Activated naive CD8-positive, alpha-beta T cell treated with anti-CD3 and anti-CD28 coated beads for 36 hours (primary cell): ENCODE measurements at regions not wholly inside any gene's neighbourhood (a gene's known extent, or its start where the extent isn't known, plus 50 kb on each side); places are given as distances from the start of the nearest gene placed in this dataset.
"Not testable (repeated sequence)": the region's sequence is repeated elsewhere in the genome, so short reads cannot be mapped to it uniquely, and the experiment has no call there.

Experiments used
- DNase-seq: peaks from one replicate; pipeline ENCODE4 v3.0.0; 2021
- H3K27ac Mint-ChIP-seq: one replicate; pipeline ENCODE4 v1.8.0; 2022; ENCODE audit warnings: mild to moderate bottlenecking, moderate library complexity, mixed read lengths
- H3K27me3 Mint-ChIP-seq: one replicate; pipeline ENCODE4 v1.8.0; 2022; ENCODE audit warnings: mild to moderate bottlenecking, mixed read lengths
- H3K36me3 Mint-ChIP-seq: one replicate; pipeline ENCODE4 v1.8.0; 2021; ENCODE audit warnings: mild to moderate bottlenecking, mixed read lengths
- H3K4me1 Mint-ChIP-seq: one replicate; pipeline ENCODE4 v1.8.0; 2021; ENCODE audit warnings: mixed read lengths
- H3K4me3 Mint-ChIP-seq: one replicate; pipeline ENCODE4 v1.8.0; 2022; ENCODE audit warnings: mild to moderate bottlenecking, moderate library complexity, mixed read lengths
- H3K9me3 Mint-ChIP-seq: one replicate; pipeline ENCODE4 v1.8.0; 2022; ENCODE audit warnings: mixed read lengths

DNA sequence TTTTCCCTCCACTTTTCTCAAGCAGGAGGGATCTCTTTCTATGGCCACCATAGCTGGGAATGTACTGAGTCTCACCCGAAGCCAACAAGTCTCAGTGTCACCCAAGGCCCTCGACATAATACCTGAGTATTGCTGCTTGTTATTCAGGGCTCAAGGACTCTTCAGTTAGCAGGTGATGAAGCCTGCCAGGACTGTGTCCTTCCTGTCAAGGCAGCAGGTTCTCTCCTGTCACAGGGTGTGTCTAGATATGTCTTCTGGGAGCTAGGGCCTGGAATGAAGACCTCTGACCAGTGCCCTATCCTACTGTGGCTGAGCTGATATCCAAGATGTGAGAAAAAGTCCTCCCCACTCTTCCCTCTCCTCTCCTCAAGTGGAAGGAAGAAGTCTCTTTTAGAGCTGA is 391.0 kb upstream of the DIPK2B start:
- Mint-ChIP-seq H3K27me3 (peaks cover 12% of the 10 kb centered on the region), H3K9me3 (no peaks in the 10 kb centered on the region), H3K27ac (no peak overlapping the region), H3K4me3 (no peak overlapping the region), H3K4me1 (no peaks in the 10 kb centered on the region), H3K36me3 (no peaks in the 10 kb centered on the region)
- DNase-seq: no peak

DNA sequence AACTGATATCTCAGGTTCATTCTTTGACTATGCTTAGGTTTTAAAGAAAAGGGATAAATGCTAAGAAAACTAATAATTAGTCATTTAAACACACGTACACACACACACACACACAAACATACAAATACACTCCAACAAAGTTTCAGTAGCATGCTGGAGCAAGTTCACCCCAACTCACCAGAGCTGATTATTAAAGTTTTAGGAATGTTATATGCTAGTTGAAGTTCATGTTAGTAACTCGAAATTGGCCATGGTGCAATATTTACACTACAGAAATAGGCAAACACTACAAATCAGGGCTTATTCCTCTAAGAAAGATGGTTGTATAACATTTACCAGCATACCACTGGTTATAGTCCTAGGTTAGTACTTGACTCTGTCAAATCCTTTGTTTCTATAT is 384.0 kb upstream of the DIPK2B start:
- no peaks in the 10 kb centered on the region for H3K27me3 Mint-ChIP-seq
- DNase-seq: no peak
- peaks cover 2% of the 10 kb centered on the region for H3K4me1 Mint-ChIP-seq
- no peaks in the 10 kb centered on the region for H3K36me3 Mint-ChIP-seq
- H3K27ac Mint-ChIP-seq: no peak overlapping the region
- no peak overlapping the region for H3K4me3 Mint-ChIP-seq
- peaks cover 8% of the 10 kb centered on the region for H3K9me3 Mint-ChIP-seq

DNA sequence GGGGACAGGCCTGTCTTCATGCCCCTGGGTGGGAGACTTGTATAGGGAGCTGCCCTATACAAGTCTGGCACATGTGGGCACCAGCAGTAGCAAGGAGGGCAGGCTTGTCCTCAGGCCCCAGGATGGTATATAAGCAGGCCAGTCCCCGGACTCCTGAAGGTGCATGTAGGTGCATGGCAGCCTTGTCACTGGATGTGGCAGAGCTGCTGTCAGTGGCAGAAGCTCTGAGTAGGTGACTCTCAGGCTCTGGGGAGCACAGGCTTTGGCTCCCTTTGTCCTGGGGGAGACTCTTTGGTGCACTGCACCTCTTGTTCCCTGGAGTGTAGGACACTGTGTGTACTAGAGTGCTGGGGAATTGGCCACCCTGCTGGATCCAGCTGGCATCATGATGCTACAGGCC is 376.7 kb upstream of the DIPK2B start:
- Mint-ChIP-seq H3K27me3 (no peaks in the 10 kb centered on the region), H3K4me3 (no peak overlapping the region), H3K9me3 (peaks cover 19% of the 10 kb centered on the region), H3K4me1 (no peaks in the 10 kb centered on the region), H3K27ac (no peak overlapping the region), H3K36me3 (no peaks in the 10 kb centered on the region)
- no peak for DNase-seq

DNA sequence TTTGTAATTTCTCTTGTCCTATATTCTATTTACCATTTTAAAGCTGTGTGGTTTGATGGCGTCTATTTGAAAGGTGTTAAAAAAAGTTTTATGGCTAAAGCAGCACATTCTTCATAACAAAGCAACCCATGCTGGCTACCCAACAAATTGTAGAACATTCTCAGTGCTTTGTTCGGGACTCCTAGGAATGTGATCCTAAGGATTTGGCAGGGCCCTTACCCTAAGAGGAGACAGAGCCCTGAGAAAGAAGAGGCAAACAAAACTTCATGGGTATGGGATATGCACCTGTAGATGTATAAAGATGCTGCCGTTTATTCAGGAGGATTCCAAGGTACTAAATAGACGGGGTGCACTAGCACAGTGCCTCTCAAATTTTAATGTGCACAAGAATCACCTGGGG is 370.8 kb upstream of the DIPK2B start:
- H3K27me3 Mint-ChIP-seq: no peaks in the 10 kb centered on the region
- H3K4me1 Mint-ChIP-seq: no peaks in the 10 kb centered on the region
- H3K27ac Mint-ChIP-seq: no peak overlapping the region
- DNase-seq: no peak
- H3K36me3 Mint-ChIP-seq: no peaks in the 10 kb centered on the region
- H3K9me3 Mint-ChIP-seq: no peaks in the 10 kb centered on the region
- H3K4me3 Mint-ChIP-seq: no peak overlapping the region

DNA sequence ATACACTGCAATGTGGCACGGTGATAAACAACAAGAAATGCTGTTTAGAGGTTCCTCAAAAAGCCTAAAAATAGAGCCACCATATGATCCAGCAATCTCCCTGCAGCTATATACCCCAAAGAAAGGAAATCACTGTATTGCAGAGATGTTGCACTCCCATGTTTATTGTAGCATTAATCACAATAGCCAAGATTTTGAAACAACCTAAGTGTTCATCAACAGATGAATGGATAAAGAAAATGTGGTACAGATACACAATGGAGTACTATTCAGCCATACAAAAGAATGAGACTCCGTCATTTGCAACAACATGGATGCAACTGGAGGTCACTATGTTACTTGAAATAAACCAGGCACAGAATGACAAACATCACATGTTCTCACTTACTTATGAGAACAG is 365.8 kb upstream of the DIPK2B start:
- Mint-ChIP-seq H3K4me1 (no peaks in the 10 kb centered on the region), H3K36me3 (no peaks in the 10 kb centered on the region)

DNA sequence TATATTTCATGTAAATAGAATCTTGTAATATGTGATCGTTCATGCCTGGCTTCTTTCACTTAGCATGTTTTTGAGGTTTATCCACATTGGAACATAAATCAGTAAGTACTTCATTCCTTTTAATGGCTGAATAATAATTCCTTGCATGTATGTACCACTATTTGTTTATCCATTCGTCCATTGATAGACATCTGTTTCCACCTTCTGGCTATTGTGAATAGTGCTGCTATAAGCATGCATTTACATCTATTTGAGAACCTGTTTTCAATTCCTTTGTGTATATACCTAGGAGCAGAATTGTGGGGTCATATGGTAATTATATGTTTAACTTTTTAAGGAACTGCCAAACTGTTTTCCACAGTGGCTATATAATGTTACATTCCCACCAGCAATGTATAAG is 356.7 kb upstream of the DIPK2B start:
- H3K27ac Mint-ChIP-seq: no peak overlapping the region
- H3K4me3 Mint-ChIP-seq: no peak overlapping the region
- no peaks in the 10 kb centered on the region for H3K27me3 Mint-ChIP-seq
- DNase-seq: no peak
- H3K36me3 Mint-ChIP-seq: no peaks in the 10 kb centered on the region
- H3K4me1 Mint-ChIP-seq: no peaks in the 10 kb centered on the region
- no peaks in the 10 kb centered on the region for H3K9me3 Mint-ChIP-seq

More for the DNA sequence above, 365.8 kb upstream of the DIPK2B start:
- Mint-ChIP-seq H3K4me3 (no peak overlapping the region), H3K27me3 (no peaks in the 10 kb centered on the region), H3K27ac (no peak overlapping the region), H3K9me3 (no peaks in the 10 kb centered on the region)
- DNase-seq: no peak

DNA sequence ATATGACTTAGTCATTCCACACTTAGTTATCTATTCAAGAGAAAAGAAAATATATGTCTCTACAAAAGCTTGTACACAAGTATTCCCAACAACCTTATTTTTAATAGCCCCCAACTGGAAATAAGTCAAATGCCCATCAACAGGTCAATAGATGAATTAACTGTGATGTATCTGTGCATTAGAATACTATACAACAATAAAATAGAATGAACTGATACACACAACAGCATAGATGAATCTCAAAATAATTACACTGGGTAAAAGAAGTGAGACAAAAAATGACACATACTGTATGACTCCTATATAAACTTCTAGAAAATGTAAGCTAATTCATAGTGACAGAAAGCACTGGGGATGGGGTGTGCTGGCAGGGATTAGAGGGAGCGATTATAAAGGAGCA is 354.1 kb upstream of the DIPK2B start:
- DNase-seq: no peak
- Mint-ChIP-seq H3K27ac (no peak overlapping the region), H3K27me3 (no peaks in the 10 kb centered on the region), H3K36me3 (no peaks in the 10 kb centered on the region), H3K4me3 (no peak overlapping the region), H3K9me3 (no peaks in the 10 kb centered on the region), H3K4me1 (no peaks in the 10 kb centered on the region)

DNA sequence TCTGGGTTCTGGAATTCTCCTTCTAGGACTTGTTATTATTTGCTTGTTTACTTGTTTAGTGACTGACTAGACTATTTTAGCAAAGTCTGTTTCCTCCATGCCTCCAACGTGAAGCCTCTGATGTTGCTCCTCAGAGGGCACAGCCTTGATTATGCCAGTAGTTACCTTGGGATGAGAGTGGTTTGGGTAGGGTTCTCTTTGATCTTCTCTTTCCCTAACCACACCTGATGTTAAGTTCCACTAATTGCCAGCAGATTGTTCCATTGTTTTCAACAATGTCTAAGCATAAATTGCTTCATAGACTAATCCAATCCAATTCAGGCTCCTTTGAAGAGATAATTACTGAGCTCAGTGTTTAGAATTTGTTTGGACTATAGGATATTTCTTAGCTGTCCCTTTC is 352.7 kb upstream of the DIPK2B start:
- H3K4me1 Mint-ChIP-seq: no peaks in the 10 kb centered on the region
- DNase-seq: no peak
- no peak overlapping the region for H3K27ac Mint-ChIP-seq
- H3K27me3 Mint-ChIP-seq: no peaks in the 10 kb centered on the region
- H3K9me3 Mint-ChIP-seq: no peaks in the 10 kb centered on the region
- no peaks in the 10 kb centered on the region for H3K36me3 Mint-ChIP-seq
- H3K4me3 Mint-ChIP-seq: no peak overlapping the region

DNA sequence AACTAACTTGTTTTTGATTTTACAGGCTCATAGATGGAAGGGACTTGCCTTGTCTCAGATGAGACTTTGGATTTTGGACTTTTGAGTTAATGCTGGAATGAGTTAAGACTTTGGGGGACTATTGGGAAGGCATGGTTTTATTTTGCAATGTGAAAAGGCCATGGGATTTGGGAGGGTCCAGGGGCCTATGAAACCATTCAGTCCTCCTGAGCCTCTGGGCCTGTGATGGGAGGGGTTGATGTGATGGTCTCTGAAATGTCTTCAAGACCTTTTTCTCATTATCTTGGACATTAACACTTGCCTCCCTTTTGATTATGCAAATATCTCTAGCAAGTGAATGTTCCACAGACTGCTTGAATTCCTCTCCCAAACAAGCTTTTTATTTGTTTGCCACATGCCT is 346.0 kb upstream of the DIPK2B start:
- H3K27ac Mint-ChIP-seq, H3K36me3 Mint-ChIP-seq, H3K27me3 Mint-ChIP-seq, DNase-seq, H3K9me3 Mint-ChIP-seq, H3K4me3 Mint-ChIP-seq, H3K4me1 Mint-ChIP-seq: not testable (repeated sequence)

DNA sequence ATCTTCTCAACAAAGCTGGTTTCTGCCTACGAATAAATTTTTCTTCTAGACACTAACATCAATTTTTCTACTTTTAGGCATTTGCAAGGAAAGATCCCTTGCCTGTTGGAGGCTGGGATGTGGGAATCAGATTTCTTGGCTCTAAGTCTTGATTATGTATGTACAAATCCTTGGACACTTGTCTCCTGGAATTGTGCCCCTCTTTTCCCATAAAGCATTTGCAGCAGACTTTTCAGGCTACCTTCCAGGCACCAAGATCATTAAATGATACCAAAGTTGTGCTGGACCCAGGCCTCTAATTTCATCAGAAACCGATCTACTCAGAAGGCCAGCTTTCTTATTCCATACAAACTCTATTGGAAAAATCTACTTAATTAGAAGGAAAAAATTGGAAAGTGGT is 339.5 kb upstream of the DIPK2B start:
- Mint-ChIP-seq H3K36me3 (peaks cover 2% of the 10 kb centered on the region), H3K9me3 (peaks cover 2% of the 10 kb centered on the region), H3K4me1 (no peaks in the 10 kb centered on the region), H3K4me3 (no peak overlapping the region), H3K27me3 (peaks cover 10% of the 10 kb centered on the region), H3K27ac (no peak overlapping the region)
- DNase-seq: no peak

DNA sequence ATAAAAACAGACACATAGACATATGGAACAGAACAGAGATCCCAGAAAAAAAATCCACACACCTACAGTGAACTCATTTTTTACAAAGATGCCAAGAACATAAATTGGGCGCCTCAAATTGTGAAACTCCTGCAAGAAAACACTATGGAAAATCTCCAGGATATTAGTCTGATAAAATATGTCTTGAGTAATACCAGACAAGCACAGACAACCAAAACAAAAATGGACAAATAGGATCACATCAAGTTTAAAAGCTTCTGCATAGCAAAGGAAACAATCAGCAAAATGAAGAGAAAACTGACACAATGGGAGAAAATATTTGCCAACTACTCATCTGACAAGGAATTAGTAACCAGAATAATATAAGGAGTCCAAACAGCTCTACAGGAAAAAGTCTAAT is 337.3 kb upstream of the DIPK2B start:
- peaks cover 28% of the 10 kb centered on the region for H3K27me3 Mint-ChIP-seq
- no peaks in the 10 kb centered on the region for H3K4me1 Mint-ChIP-seq
- no peak overlapping the region for H3K27ac Mint-ChIP-seq
- peaks cover 4% of the 10 kb centered on the region for H3K9me3 Mint-ChIP-seq
- H3K4me3 Mint-ChIP-seq: no peak overlapping the region
- DNase-seq: no peak
- no peaks in the 10 kb centered on the region for H3K36me3 Mint-ChIP-seq

DNA sequence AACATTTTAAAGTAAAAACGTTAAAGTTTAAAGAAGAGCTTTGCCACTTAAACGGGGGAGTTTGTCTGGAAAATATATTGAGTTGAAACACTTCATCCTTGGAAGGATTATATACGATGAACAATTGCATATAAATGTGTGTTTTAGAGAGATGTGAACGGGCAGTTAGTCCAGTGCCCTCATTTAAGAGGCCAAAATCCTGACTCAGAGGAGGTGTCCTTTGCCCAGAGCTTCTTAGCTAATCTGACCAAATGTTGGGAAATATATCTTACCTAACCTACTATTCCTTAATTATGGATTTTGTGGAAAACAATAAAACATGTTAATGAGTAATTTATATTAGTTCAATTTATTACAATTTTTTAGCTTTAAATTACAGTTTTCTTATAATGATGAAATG is 327.2 kb upstream of the DIPK2B start:
- Mint-ChIP-seq H3K36me3 (no peaks in the 10 kb centered on the region), H3K4me1 (no peaks in the 10 kb centered on the region), H3K4me3 (no peak overlapping the region), H3K27ac (no peak overlapping the region), H3K27me3 (peaks cover 10% of the 10 kb centered on the region), H3K9me3 (no peaks in the 10 kb centered on the region)
- DNase-seq: no peak

DNA sequence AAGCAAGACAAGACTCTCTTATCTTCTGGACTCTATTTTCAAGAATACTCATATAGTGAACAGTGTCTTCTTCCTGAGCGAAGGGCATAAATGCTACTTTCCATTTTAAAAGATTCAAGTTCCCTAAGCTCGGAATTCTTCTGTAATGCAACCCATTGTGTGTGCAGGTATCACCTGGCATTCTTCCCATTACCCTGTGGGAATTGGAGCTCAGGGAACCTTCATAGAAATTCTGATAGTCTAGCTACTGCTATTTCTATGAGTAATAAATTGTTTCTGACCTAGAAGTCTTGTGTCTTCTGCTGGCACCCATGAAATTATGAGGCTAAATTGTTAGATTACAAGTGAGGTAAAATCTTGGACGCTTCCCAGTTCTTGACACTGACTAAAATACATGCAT is 324.1 kb upstream of the DIPK2B start:
- Mint-ChIP-seq H3K27me3 (no peaks in the 10 kb centered on the region), H3K36me3 (no peaks in the 10 kb centered on the region), H3K9me3 (no peaks in the 10 kb centered on the region), H3K4me1 (no peaks in the 10 kb centered on the region), H3K27ac (no peak overlapping the region), H3K4me3 (no peak overlapping the region)
- DNase-seq: no peak

DNA sequence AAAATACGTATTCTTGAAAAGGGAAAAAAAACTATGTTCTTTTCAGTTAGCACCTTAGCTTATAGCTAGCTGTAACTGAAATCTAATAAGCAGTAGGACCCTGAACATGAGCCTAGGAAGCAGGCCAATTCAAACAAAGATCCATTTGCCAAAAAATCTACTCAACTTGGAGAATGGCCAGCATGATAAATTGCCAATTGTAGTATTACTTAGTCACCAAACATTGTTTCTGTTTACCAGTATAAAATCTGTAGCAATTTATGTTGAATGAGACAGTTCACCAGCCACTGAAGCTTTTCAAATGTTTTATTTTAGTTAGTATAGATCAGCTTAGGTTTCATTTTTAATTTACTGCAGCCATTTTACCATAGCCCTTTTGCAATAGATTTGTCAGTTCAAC is 323.6 kb upstream of the DIPK2B start:
- H3K9me3 Mint-ChIP-seq: no peaks in the 10 kb centered on the region
- no peak overlapping the region for H3K27ac Mint-ChIP-seq
- no peak for DNase-seq
- no peak overlapping the region for H3K4me3 Mint-ChIP-seq
- no peaks in the 10 kb centered on the region for H3K4me1 Mint-ChIP-seq
- H3K27me3 Mint-ChIP-seq: no peaks in the 10 kb centered on the region
- H3K36me3 Mint-ChIP-seq: no peaks in the 10 kb centered on the region

DNA sequence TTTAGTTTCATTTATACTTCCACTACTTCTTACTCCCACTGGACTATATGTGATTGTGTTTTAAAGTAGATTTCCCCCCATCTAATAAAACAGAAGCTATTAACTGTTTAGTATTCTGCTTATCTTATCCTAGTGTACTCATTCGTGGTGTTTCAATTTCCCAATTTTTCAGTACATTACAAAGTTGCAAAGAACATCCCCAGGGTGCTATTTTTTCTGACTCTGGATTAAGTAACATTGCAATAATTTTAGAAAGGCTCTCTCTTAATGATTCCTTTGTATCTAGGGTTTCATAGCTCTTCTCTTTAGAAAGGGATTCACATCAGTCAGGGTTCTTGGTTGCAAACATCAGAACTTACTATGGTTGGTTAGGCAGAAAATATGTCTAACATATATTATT is 317.9 kb upstream of the DIPK2B start:
- Mint-ChIP-seq H3K4me3 (no peak overlapping the region), H3K36me3 (no peaks in the 10 kb centered on the region), H3K27me3 (no peaks in the 10 kb centered on the region), H3K27ac (no peak overlapping the region), H3K9me3 (no peaks in the 10 kb centered on the region), H3K4me1 (peaks cover 7% of the 10 kb centered on the region)
- DNase-seq: no peak

DNA sequence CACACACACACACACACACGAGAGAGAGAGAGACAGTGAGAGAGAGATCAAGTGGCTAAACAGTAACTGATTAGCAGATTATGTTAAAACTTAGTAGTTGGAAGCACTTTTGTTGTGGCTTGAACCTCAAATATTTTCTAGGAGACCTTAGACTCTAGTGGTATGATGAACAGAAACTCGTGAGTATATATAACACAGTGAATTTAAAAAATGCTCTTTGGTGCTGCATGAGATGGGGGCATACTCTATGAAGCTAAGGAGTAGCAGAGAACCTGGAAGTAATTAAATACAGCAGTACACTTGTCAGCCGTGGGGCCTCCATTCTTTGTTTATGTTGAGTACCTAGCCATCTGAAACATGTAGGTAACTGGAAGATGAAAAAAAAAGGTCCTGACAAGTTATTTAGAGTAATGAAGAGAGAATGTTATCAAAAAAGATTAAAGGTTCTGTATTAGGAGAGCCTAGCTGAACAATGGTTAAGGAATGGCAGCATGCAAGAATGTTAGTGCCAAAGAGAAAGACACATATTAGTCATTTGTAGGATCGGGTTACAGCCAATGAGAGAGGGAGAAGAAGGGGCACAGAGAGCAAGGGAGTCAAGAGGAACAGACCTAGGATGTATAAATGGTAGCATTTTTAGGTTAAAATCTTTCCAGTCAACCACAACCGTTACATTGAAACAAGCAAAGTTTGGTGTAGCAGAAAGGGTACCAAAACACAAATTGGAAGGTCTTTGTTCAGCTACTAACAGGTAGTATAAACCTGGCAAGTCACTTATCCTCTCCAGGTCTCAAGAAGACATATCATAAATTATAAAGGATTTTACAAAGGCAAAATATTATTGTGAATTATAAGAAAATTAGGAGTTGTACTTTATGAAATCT is 316.7 kb upstream of the DIPK2B start:
- H3K9me3 Mint-ChIP-seq: no peaks in the 10 kb centered on the region

More for the DNA sequence above, 316.7 kb upstream of the DIPK2B start:
- Mint-ChIP-seq H3K4me1 (peaks cover 11% of the 10 kb centered on the region), H3K36me3 (no peaks in the 10 kb centered on the region), H3K4me3 (no peak overlapping the region), H3K27me3 (no peaks in the 10 kb centered on the region), H3K27ac (no peak overlapping the region)
- DNase-seq: no peak
